HepG2 (cell line): ENCODE measurements at regions not wholly inside any gene's neighbourhood (a gene's known extent, or its start where the extent isn't known, plus 50 kb on each side); places are given as distances from the start of the nearest gene placed in this dataset.

Experiments used
- ATAC-seq: fragments of 200-7000 bp; cut with Tn5 transposase; 3 replicates; pipeline ENCODE4 v1.9.1; 2020; ENCODE audit warnings: mild to moderate bottlenecking, moderate library complexity
- BruUV-seq: library from RNA; stranded (reverse); fragments of 400-500 nt; replicated peaks from 2 replicates; lab custom pipeline; 2021; lab: Mats Ljungman, UMichigan
- CTCF ChIA-PET: fragments of 300-600 bp; formaldehyde crosslinking; extraction: SDS; loops from one replicate; lab custom pipeline; 2021; ENCODE audit warnings: low total read pairs, inconsistent platforms, low intra/inter-chr PET ratio; lab: Yijun Ruan, JAX
- POLR2A ChIA-PET: fragments of 350-600 bp; sonication (Branson Sonifier 250); formaldehyde crosslinking; loops from one replicate; lab custom pipeline; 2020; ENCODE audit warnings: antibody characterized with exemption, inconsistent platforms; lab: Yijun Ruan, JAX
- DNase-seq: peaks from one replicate; pipeline ENCODE4 v3.0.0-alpha.2; 2015; ENCODE audit warnings: low spot score
- FAIRE-seq: peaks from 3 replicates; lab custom pipeline; 2011; peaks lifted over from hg19 to GRCh38; lab: Jason Lieb, UNC
- H2AFZ ChIP-seq: one replicate; pipeline ENCODE4 v1.6.1; 2011; ENCODE audit warnings: low read length, inconsistent platforms
- H3K27ac ChIP-seq: fragments of 300-600 bp; 3 replicates; pipeline ENCODE4 v1.8.0; 2011; ENCODE audit warnings: mixed run types, mild to moderate bottlenecking, mixed read lengths, low read length, inconsistent platforms; ENCODE audit not compliant: insufficient read depth; ENCODE audit errors: extremely low read length
- H3K27me3 ChIP-seq, 2 experiments: fragments of 200-600 bp in 1 of 2; 2 replicates in 1 of 2; 3 replicates in 1 of 2; pipeline versions ENCODE4 v1.6.0 to v1.8.0; 2011; ENCODE audit warnings: low read length in 2 of 2, mild to moderate bottlenecking in 2 of 2, moderate library complexity in 2 of 2, inconsistent platforms in 1 of 2; ENCODE audit not compliant: insufficient read depth in 2 of 2, control insufficient read depth in 1 of 2
- H3K36me3 ChIP-seq, 2 experiments: fragments of 200-600 bp in 1 of 2; replicated peaks in 1 of 2; 2 replicates in 1 of 2; 3 replicates in 1 of 2; pipeline versions ENCODE4 v1.5.1 to v1.8.0; 2011; ENCODE audit warnings: low read length in 2 of 2, inconsistent platforms in 1 of 2; ENCODE audit not compliant: insufficient read depth in 2 of 2, control insufficient read depth in 1 of 2
- H3K4me1 ChIP-seq: 2 replicates; pipeline ENCODE4 v1.5.1; 2012; ENCODE audit warnings: low read length, inconsistent platforms; ENCODE audit not compliant: insufficient read depth
- H3K4me2 ChIP-seq: 2 replicates; pipeline ENCODE4 v1.6.0; 2011; ENCODE audit warnings: low read depth, low read length, inconsistent platforms
- H3K4me3 ChIP-seq, 3 experiments: fragments of 200-600 bp in 1 of 3; sonication (generic), shearing (Covaris generic) in 1 of 3; replicated peaks in 1 of 3; 2 replicates each; pipeline ENCODE4 v1.5.1; 2011 to 2016; ENCODE audit warnings: low read length in 3 of 3, inconsistent platforms in 2 of 3, low read depth in 2 of 3, mild to moderate bottlenecking in 2 of 3, control low read depth in 1 of 3, mixed read lengths in 1 of 3; ENCODE audit not compliant: insufficient read depth in 1 of 3
- H3K79me2 ChIP-seq: one replicate; pipeline ENCODE4 v1.6.1; 2011; ENCODE audit warnings: low read length, inconsistent platforms; ENCODE audit not compliant: insufficient read depth
- H3K9ac ChIP-seq: 2 replicates; pipeline ENCODE4 v1.6.0; 2011; ENCODE audit warnings: mild to moderate bottlenecking, low read depth, low read length, inconsistent platforms; ENCODE audit not compliant: insufficient read depth
- H3K9me3 ChIP-seq: 2 replicates; pipeline ENCODE4 v1.5.1; 2012; ENCODE audit warnings: mild to moderate bottlenecking, low read length
- H4K20me1 ChIP-seq: 2 replicates; pipeline ENCODE4 v1.6.0; 2011; ENCODE audit warnings: inconsistent platforms, mild to moderate bottlenecking, low read length, moderate library complexity; ENCODE audit not compliant: insufficient read depth
- ADNP ChIP-seq: sonication (generic); formaldehyde crosslinking; IDR thresholded peaks from 2 replicates; pipeline ENCODE4 v1.4.0; 2020; ENCODE audit warnings: missing genetic modification reagents
- ARHGAP35 ChIP-seq: sonication (generic); formaldehyde crosslinking; IDR thresholded peaks from 2 replicates; pipeline ENCODE4 v1.9.0; 2022; ENCODE audit warnings: mild to moderate bottlenecking, inconsistent platforms, moderate library complexity, missing genetic modification reagents, borderline replicate concordance
- BCL6 ChIP-seq: IDR thresholded peaks from 2 replicates; pipeline ENCODE4 v1.6.1; 2016; ENCODE audit warnings: missing genetic modification reagents, missing compliant biosample characterization
- BRD4 ChIP-seq: sonication (generic); formaldehyde crosslinking; IDR thresholded peaks from 2 replicates; pipeline ENCODE4 v1.4.0; 2020; ENCODE audit warnings: missing genetic modification reagents
- EZH2 ChIP-seq: conservative IDR thresholded peaks from 2 replicates; pipeline ENCODE4 v1.6.1; 2012; ENCODE audit warnings: mild to moderate bottlenecking, low read depth, low read length, moderate library complexity
- HOXA7 ChIP-seq: sonication (generic); formaldehyde crosslinking; IDR thresholded peaks from 2 replicates; pipeline ENCODE4 v1.8.1; 2022; ENCODE audit warnings: mild to moderate bottlenecking, missing genetic modification reagents, moderate library complexity
- MYC ChIP-seq: sonication (generic); formaldehyde crosslinking; IDR thresholded peaks from 2 replicates; pipeline ENCODE4 v1.9.0; 2021; ENCODE audit warnings: missing genetic modification reagents, borderline replicate concordance
- PAX8 ChIP-seq: sonication (generic); formaldehyde crosslinking; IDR thresholded peaks from 2 replicates; pipeline ENCODE4 v1.8.0; 2022; ENCODE audit warnings: mild to moderate bottlenecking, missing genetic modification reagents, borderline replicate concordance
- REST ChIP-seq, 2 experiments: IDR thresholded peaks; 2 replicates each; pipeline ENCODE4 v1.6.1; 2011 to 2012; ENCODE audit warnings: low read length in 2 of 2, borderline replicate concordance in 1 of 2, low read depth in 1 of 2, mild to moderate bottlenecking in 1 of 2, moderate library complexity in 1 of 2
- SNAPC2 ChIP-seq: sonication (generic); formaldehyde crosslinking; IDR thresholded peaks from 2 replicates; pipeline ENCODE4 v1.8.1; 2022; ENCODE audit warnings: mild to moderate bottlenecking, missing genetic modification reagents
- THAP11 ChIP-seq: IDR thresholded peaks from 2 replicates; pipeline ENCODE4 v1.6.1; 2016; ENCODE audit warnings: missing biosample characterization, missing genetic modification reagents
- THAP8 ChIP-seq: sonication (generic); formaldehyde crosslinking; IDR thresholded peaks from 2 replicates; pipeline ENCODE4 v1.5.1; 2020; ENCODE audit warnings: missing genetic modification reagents, mild to moderate bottlenecking, borderline replicate concordance
- ZBTB3 ChIP-seq: sonication (generic); formaldehyde crosslinking; IDR thresholded peaks from 2 replicates; pipeline ENCODE4 v1.4.0; 2020; ENCODE audit warnings: low read depth, mild to moderate bottlenecking, moderate library complexity, missing genetic modification reagents, borderline replicate concordance
- ZNF510 ChIP-seq: sonication (generic); formaldehyde crosslinking; IDR thresholded peaks from 2 replicates; pipeline ENCODE4 v1.4.0; 2020; ENCODE audit warnings: low read depth, mild to moderate bottlenecking, missing genetic modification reagents
- WGBS: methylation state at CpG from one replicate; pipeline ENCODE4 v1.1.6; 2017; ENCODE audit warnings: low lambda C conversion rate; 5-methylcytosine and 5-hydroxymethylcytosine counted together
- in situ Hi-C: cut with HindIII; loops from 2 replicates; pipeline ENCODE4 v1.10.0; 2017; ENCODE audit warnings: low pct_unique_long_range_greater_than_20kb; ENCODE audit not compliant: extremely low pct_ligation_motif_present
- intact Hi-C: fragments of 100-400 bp; cut with micrococcal nuclease; formaldehyde crosslinking; loops from one replicate; pipeline ENCODE4 v1.10.0; 2022; ENCODE audit not compliant: unreplicated experiment
- TF ChIP-seq, protein P1 (sequence below): sonication (generic); formaldehyde crosslinking; IDR thresholded peaks from 2 replicates; pipeline ENCODE4 v1.8.1; 2022; ENCODE audit warnings: mild to moderate bottlenecking, missing genetic modification reagents
- TF ChIP-seq, protein P2 (sequence below): sonication (generic); formaldehyde crosslinking; conservative IDR thresholded peaks from 2 replicates; pipeline ENCODE4 v1.8.0; 2022; ENCODE audit warnings: mild to moderate bottlenecking, moderate library complexity, missing genetic modification reagents

- TF ChIP-seq, protein P1, sequence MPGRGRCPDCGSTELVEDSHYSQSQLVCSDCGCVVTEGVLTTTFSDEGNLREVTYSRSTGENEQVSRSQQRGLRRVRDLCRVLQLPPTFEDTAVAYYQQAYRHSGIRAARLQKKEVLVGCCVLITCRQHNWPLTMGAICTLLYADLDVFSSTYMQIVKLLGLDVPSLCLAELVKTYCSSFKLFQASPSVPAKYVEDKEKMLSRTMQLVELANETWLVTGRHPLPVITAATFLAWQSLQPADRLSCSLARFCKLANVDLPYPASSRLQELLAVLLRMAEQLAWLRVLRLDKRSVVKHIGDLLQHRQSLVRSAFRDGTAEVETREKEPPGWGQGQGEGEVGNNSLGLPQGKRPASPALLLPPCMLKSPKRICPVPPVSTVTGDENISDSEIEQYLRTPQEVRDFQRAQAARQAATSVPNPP (CRISPR knock-in tag): no peak
- TF ChIP-seq ZNF510 (no peak), BRD4 (CRISPR knock-in tag) (no peak), HOXA7 (no peak), MYC (no peak), PAX8 (0 out of 2 replicates have a peak, but pooled peaks have one; percentile 42), EZH2 (0 out of 2 replicates have a peak, but pooled peaks have one; percentile 41), BCL6 (CRISPR knock-in tag) (no peak), SNAPC2 (CRISPR knock-in tag) (no peak)
- TF ChIP-seq, protein P2, sequence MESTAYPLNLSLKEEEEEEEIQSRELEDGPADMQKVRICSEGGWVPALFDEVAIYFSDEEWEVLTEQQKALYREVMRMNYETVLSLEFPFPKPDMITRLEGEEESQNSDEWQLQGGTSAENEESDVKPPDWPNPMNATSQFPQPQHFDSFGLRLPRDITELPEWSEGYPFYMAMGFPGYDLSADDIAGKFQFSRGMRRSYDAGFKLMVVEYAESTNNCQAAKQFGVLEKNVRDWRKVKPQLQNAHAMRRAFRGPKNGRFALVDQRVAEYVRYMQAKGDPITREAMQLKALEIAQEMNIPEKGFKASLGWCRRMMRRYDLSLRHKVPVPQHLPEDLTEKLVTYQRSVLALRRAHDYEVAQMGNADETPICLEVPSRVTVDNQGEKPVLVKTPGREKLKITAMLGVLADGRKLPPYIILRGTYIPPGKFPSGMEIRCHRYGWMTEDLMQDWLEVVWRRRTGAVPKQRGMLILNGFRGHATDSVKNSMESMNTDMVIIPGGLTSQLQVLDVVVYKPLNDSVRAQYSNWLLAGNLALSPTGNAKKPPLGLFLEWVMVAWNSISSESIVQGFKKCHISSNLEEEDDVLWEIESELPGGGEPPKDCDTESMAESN (CRISPR knock-in tag): no peak
- TF ChIP-seq, all 625 proteins: peak for 4
These were observed 102.3 kb upstream of the FOXP4 start (continued) for GRCh38 chr6:41443616-41444525.

DNA sequence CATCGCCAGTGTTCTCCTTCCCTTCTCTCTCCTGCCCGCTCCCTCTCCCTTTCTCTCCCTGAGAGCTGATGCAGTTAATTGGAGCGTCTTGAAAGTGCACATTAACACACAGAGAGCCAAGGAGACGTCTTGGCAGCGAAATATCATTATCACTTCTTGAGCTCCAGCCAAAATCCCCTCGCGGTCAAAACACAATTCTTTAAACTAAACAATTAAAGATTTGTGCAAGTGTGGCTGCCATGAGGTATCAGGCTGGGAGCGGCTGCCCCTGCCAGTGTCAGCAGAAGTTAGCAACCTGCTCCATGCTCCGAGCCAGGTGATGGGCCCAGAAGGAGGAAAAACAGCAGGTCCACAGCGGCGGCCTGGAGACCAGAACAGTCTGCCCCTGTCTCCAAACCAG is 100.9 kb upstream of the FOXP4 start:
- H3K36me3 ChIP-seq: no peaks in the 10 kb centered on the region
- 62% methylated on average over 11 of the region's 11 CpGs for WGBS
- in situ Hi-C loops (no loop called here), intact Hi-C loops (no loop called here)
- no peaks in the 10 kb centered on the region for H4K20me1 ChIP-seq
- no peak overlapping the region for H3K4me2 ChIP-seq
- peaks cover 45% of the 10 kb centered on the region for H3K4me1 ChIP-seq
- H3K4me3 ChIP-seq: no peak overlapping the region
- H3K27ac ChIP-seq: no peak overlapping the region
- H3K27me3 ChIP-seq: peaks cover 12 to 70% of the 10 kb centered on the region in 2 experiments; a peak in 4 of 5 replicates
- no peak for ATAC-seq
- DNase-seq: no peak
- BruUV-seq: no TSS peak
- no peak overlapping the region for H3K9ac ChIP-seq
- CTCF ChIA-PET: no interaction called here
- POLR2A ChIA-PET: interaction anchor here (1.6 kb wide), 1 partner anchor 11 kb away, joined by 4 read pairs; no protein-coding TSS in a partner anchor
- no peak for FAIRE-seq
- H3K79me2 ChIP-seq: no peaks in the 10 kb centered on the region
- H3K9me3 ChIP-seq: no peaks in the 10 kb centered on the region
- no peak overlapping the region for H2AFZ ChIP-seq
- TF ChIP-seq THAP8 (CRISPR knock-in tag) (no peak), REST (IDR thresholded peaks at IDR 0.05; ENCODE audit: borderline replicate concordance in 1 of 2, low read depth in 1 of 2, low read length in 2 of 2) (no peak), ARHGAP35 (CRISPR knock-in tag) (no peak), ZBTB3 (CRISPR knock-in tag) (no peak), THAP11 (CRISPR knock-in tag) (no peak), ADNP (no peak)
